Adrenal gland (tissue), 5 donors: ENCODE measurements at regions not wholly inside any gene's neighbourhood (a gene's known extent, or its start where the extent isn't known, plus 50 kb on each side); places are given as distances from the start of the nearest gene placed in this dataset.

Source experiments
- CTCF ChIP-seq, 6 experiments: fragments of 450-650 bp in 4 of 6; fragments of 200-600 bp in 2 of 6; sonication (generic) in 1 of 6; IDR thresholded peaks; 1 replicate in 5 of 6; 2 replicates in 1 of 6; pipeline versions ENCODE4 v1.5.1 to v1.8.0; 2016 to 2021; ENCODE audit warnings: antibody characterized with exemption in 6 of 6, mild to moderate bottlenecking in 2 of 6, moderate library complexity in 1 of 6
- POLR2A ChIP-seq, 2 donors: fragments of 450-650 bp; IDR thresholded peaks; one replicate each; pipeline ENCODE4 v1.6.1; 2017; ENCODE audit warnings: antibody characterized with exemption in 2 of 2, mild to moderate bottlenecking in 2 of 2, moderate library complexity in 1 of 2
- donor health status: DM: no; HTN: no; CAD: no.

DNA sequence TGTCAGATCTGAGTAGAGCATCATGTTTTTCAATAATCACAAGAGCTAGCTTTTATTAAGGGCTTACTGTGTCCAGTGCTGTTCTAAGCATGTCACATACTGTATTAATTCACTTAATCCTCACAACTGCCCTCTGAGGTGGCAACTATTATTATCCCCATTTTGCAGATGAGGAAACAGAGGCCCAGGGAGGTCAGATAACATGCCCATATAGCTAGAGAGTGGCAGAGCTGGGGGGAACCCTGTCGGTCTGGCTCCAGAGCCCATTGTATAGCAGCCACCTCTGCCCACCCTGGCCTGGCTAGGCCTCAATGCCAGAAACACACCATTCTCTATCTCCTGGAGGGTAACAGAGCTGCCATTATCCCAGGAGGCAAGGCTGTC is 113.2 kb downstream of the B3GNT2 start:
- TF ChIP-seq CTCF (IDR thresholded peaks at IDR 0.05) (no peak), POLR2A (IDR thresholded peaks at IDR 0.05) (no peak)
